NCI-H69 (cell line): ENCODE measurements at regions not wholly inside any gene's neighbourhood (a gene's known extent, or its start where the extent isn't known, plus 50 kb on each side); places are given as distances from the start of the nearest gene placed in this dataset.
"Not testable (repeated sequence)": the region's sequence is repeated elsewhere in the genome, so short reads cannot be mapped to it uniquely, and the experiment has no call there.

ENCODE experiments used
- DNase-seq: peaks from one replicate; lab custom pipeline; 2025; lab: John Stamatoyannopoulos, UW

- no peak for DNase-seq
Measured at GRCh38 chr4:38416450-38417014, 247.5 kb upstream of the KLF3 start.

- DNase-seq, result not testable (repeated sequence)
Measured at GRCh38 chr4:38420254-38420653, 243.7 kb upstream of the KLF3 start.

- DNase-seq, result no peak
Measured at GRCh38 chr4:38422850-38423249, 241.1 kb upstream of the KLF3 start.

- DNase-seq, result no peak
Measured at GRCh38 chr4:38424151-38424871, 239.7 kb upstream of the KLF3 start.

GRCh38 chr4:38426532-38426931, 237.5 kb upstream of the KLF3 start:
- DNase-seq, result no peak

GRCh38 chr4:38430841-38431240, 233.2 kb upstream of the KLF3 start:
- DNase-seq, result no peak

- DNase-seq, result no peak
Measured at GRCh38 chr4:38442073-38442788, 221.8 kb upstream of the KLF3 start.

- no peak for DNase-seq
Measured at GRCh38 chr4:38449506-38450174, 214.4 kb upstream of the KLF3 start.

- no peak for DNase-seq
Measured at GRCh38 chr4:38452009-38452408, 212.0 kb upstream of the KLF3 start.

- DNase-seq, result no peak
Measured at GRCh38 chr4:38452542-38452941, 211.5 kb upstream of the KLF3 start.

GRCh38 chr4:38453253-38453881, 210.6 kb upstream of the KLF3 start:
- no peak for DNase-seq

GRCh38 chr4:38454284-38454683, 209.7 kb upstream of the KLF3 start:
- no peak for DNase-seq

GRCh38 chr4:38455092-38455862, 208.7 kb upstream of the KLF3 start:
- DNase-seq, result no peak

GRCh38 chr4:38456096-38456495, 207.9 kb upstream of the KLF3 start:
- no peak for DNase-seq

GRCh38 chr4:38461342-38461741, 202.7 kb upstream of the KLF3 start:
- no peak for DNase-seq

- DNase-seq, result no peak
Measured at GRCh38 chr4:38462367-38463055, 201.5 kb upstream of the KLF3 start.

- DNase-seq, result no peak
Measured at GRCh38 chr4:38463268-38463958, 200.6 kb upstream of the KLF3 start.

- DNase-seq, result no peak
Measured at GRCh38 chr4:38464328-38464727, 199.7 kb upstream of the KLF3 start.

GRCh38 chr4:38466401-38466800, 197.6 kb upstream of the KLF3 start:
- DNase-seq, result no peak

- no peak for DNase-seq
Measured at GRCh38 chr4:38467296-38467695, 196.7 kb upstream of the KLF3 start.
